ENCODE measurements at regions not wholly inside any gene's neighbourhood (a gene's known extent, or its start where the extent isn't known, plus 50 kb on each side); places are given as distances from the start of the nearest gene placed in this dataset.

GRCh38 chr6:15989397-15989796 is 139.5 kb upstream of the MYLIP start:
- TF ChIP-seq CTCF (IDR thresholded peaks at IDR 0.05) (no peak), POLR2A (IDR thresholded peaks at IDR 0.05) (no peak)

Measured in right lobe of liver (tissue), 4 donors.